Gastroesophageal sphincter (tissue), 4 donors: ENCODE measurements at regions not wholly inside any gene's neighbourhood (a gene's known extent, or its start where the extent isn't known, plus 50 kb on each side); places are given as distances from the start of the nearest gene placed in this dataset.

ENCODE experiments used
- ATAC-seq: fragments of 150-250 bp; one replicate; pipeline ENCODE4 v1.9.1; 2016; ENCODE audit warnings: mild to moderate bottlenecking, moderate library complexity
- H3K27ac ChIP-seq, 4 donors: fragments of 200-600 bp; sonication (generic) in 3 of 4; 1 replicate in 3 of 4; 2 replicates in 1 of 4; pipeline ENCODE4 v1.5.1; 2016 to 2019
- H3K27me3 ChIP-seq: fragments of 200-600 bp; sonication (generic); one replicate; pipeline ENCODE4 v1.5.1; 2019
- H3K36me3 ChIP-seq, 2 donors: fragments of 200-600 bp; sonication (generic); one replicate each; pipeline ENCODE4 v1.5.1; 2019; ENCODE audit warnings: control low read depth in 1 of 2
- H3K4me1 ChIP-seq, 3 donors: fragments of 200-600 bp; sonication (generic); 1 replicate in 2 of 3; 2 replicates in 1 of 3; pipeline ENCODE4 v1.5.1; 2016 to 2019; ENCODE audit warnings: control low read depth in 2 of 3
- H3K4me3 ChIP-seq, 2 donors: fragments of 200-600 bp; sonication (generic); one replicate each; pipeline ENCODE4 v1.5.1; 2019; ENCODE audit warnings: mild to moderate bottlenecking in 1 of 2, moderate library complexity in 1 of 2
- H3K9me3 ChIP-seq, 3 donors: fragments of 200-600 bp; sonication (generic); one replicate each; pipeline ENCODE4 v1.5.1; 2017 to 2019; ENCODE audit warnings: control low read depth in 2 of 3
- CTCF ChIP-seq, 4 experiments: fragments of 200-600 bp in 2 of 4; fragments of 450-650 bp in 2 of 4; sonication (generic) in 1 of 4; IDR thresholded peaks; one replicate each; pipeline ENCODE4 v1.5.1; 2017 to 2019; ENCODE audit warnings: antibody characterized with exemption in 4 of 4, mild to moderate bottlenecking in 2 of 4, moderate library complexity in 2 of 4
- EP300 ChIP-seq: sonication (generic); formaldehyde crosslinking; IDR thresholded peaks from one replicate; pipeline ENCODE4 v1.6.1; 2017; ENCODE audit warnings: antibody characterized with exemption, mild to moderate bottlenecking
- POLR2A ChIP-seq, 2 donors: fragments of 450-650 bp; IDR thresholded peaks; one replicate each; pipeline ENCODE4 v1.6.1; 2017; ENCODE audit warnings: antibody characterized with exemption in 2 of 2, mild to moderate bottlenecking in 2 of 2, moderate library complexity in 1 of 2
- POLR2AphosphoS5 ChIP-seq: sonication (generic); formaldehyde crosslinking; IDR thresholded peaks from one replicate; pipeline ENCODE4 v1.6.1; 2017; ENCODE audit warnings: antibody characterized with exemption
- whole genome bisulfite sequencing, 2 donors: methylation state at CpG; one replicate each; pipeline ENCODE4 v1.1.5; 2018; ENCODE audit warnings: low coverage in 1 of 2; 5-methylcytosine and 5-hydroxymethylcytosine counted together

GRCh38 chr2:196504788-196505187, 134.7 kb upstream of the CCDC150 start:
- H3K27ac ChIP-seq, result no peak overlapping the region
- no peaks in the 10 kb centered on the region for H3K27me3 ChIP-seq
- H3K4me3 ChIP-seq, result no peak overlapping the region
- H3K4me1 ChIP-seq, result no peaks in the 10 kb centered on the region
- no peaks in the 10 kb centered on the region for H3K36me3 ChIP-seq
- no peak for ATAC-seq
- TF ChIP-seq EP300, result no peak
- no peak for TF ChIP-seq CTCF (IDR thresholded peaks at IDR 0.05)
- no peak for TF ChIP-seq POLR2A (IDR thresholded peaks at IDR 0.05)
- TF ChIP-seq POLR2AphosphoS5, result no peak
- H3K9me3 ChIP-seq, result no peaks in the 10 kb centered on the region

DNA sequence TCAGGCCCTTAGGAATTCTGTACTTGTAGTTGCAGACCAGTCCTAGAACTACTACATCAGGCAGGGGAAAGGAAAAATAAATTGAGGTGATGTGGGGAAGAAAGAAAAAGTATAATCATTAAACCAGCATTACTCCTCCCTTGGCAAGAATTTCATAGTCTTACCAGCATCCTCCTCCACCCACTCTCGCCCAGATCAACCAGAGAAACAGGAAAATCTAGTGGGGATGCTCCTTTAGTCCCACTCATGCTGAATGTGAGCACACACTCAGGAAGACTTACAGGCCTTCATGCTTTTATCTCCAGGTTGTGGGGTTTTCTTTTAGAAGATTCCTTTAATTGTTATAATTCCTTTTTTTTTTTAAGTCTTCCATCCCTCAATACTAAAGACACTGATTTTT, 129.3 kb upstream of the CCDC150 start:
- no peak overlapping the region for H3K27ac ChIP-seq
- no peaks in the 10 kb centered on the region for H3K27me3 ChIP-seq
- ATAC-seq, result no peak
- WGBS, 2 donors, result 80 to 83% methylated on average over 1 of the region's 1 CpG
- TF ChIP-seq CTCF (IDR thresholded peaks at IDR 0.05) (no peak), EP300 (no peak), POLR2AphosphoS5 (no peak), POLR2A (IDR thresholded peaks at IDR 0.05) (no peak)
- no peak overlapping the region for H3K4me3 ChIP-seq
- H3K36me3 ChIP-seq, result no peaks in the 10 kb centered on the region
- no peaks in the 10 kb centered on the region for H3K9me3 ChIP-seq
- H3K4me1 ChIP-seq, result no peaks in the 10 kb centered on the region

DNA sequence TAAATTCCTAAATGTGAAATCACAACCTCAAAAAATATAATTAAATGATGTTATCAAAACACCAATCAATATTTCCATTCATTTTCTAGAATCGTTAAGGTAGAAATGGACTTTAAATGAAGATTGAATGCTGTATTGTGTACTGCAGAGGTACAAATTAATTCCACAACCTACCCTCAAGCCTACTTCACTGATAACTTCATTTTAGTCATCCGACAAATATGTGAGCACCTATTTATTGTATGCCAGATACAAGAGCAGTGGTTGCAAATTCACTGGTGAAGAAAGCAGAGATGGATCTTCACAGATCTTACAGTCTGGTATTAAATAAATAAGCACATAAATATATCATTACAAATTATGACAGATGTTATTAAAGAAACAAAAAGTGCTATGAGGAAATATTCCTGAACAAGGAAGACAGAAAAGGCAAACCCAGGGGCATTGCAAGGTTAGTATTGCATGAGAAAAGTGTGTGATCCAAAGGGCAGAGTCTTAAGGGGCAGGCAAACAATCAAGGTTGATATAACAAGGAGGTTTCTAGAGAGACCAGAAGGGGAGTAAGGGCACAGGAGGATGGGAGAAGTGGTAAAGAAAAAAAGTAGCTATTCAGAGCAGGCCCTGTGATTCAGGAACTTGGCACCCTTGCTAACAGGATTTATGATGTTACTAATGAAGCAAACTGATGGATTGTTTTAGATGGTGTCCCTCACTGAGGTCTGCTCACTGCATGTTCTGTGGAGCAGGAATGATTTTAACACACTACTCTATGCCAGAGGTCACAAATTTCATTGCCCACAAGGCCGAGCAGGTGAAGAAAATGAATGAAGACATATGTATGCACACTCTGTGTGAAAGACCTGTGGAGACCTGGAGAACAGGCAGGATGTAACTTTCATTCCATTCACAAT, 128.0 kb upstream of the CCDC150 start:
- H3K36me3 ChIP-seq, result no peaks in the 10 kb centered on the region
- H3K27ac ChIP-seq, result no peak overlapping the region
- H3K9me3 ChIP-seq, result no peaks in the 10 kb centered on the region
- 79 to 84% methylated on average over 3 of the region's 3 CpGs for WGBS, 2 donors
- H3K4me1 ChIP-seq, result no peaks in the 10 kb centered on the region
- no peaks in the 10 kb centered on the region for H3K27me3 ChIP-seq
- no peak overlapping the region for H3K4me3 ChIP-seq
- TF ChIP-seq POLR2AphosphoS5 (no peak), EP300 (no peak), POLR2A (IDR thresholded peaks at IDR 0.05) (no peak), CTCF (IDR thresholded peaks at IDR 0.05) (no peak)
- no peak for ATAC-seq

DNA sequence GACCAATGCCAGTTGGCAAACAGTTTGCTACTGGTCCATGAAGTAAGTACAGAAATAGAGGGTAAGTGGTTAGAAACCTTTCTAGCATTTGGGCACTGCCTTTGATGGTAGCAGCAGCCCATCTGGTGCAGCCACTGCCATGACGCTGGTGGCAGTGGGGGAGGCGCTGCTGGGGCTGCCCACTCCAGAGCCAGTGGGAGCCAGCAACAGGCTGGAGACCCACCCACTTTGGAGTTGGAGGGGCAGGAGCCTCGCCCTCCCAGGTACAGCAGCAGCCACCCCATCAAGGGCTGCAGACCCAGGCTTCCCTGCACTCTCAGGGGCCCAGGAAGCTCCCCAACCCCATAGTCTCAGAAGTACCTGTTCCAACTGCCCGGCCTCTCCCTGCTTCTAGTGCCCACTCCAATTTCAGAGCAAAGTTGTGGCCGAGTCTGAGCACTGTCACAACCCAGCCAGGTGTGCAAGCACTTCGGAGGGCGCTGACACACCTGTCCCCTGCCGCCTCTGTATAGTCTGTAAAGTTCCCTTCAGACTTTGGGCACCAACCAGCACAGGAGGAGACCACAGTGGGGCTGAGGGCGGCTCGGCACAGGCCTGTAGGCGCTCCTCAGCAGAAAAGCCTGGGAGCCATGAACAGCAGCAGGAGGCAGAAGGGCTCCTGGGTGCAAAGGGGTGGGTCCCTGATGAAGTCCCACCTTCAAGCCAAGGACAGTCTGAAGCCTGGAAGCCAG, 125.6 kb upstream of the CCDC150 start:
- no peaks in the 10 kb centered on the region for H3K36me3 ChIP-seq
- no peaks in the 10 kb centered on the region for H3K27me3 ChIP-seq
- no peak for ATAC-seq
- WGBS, 2 donors, result 88 to 93% methylated on average over 2 of the region's 11 CpGs
- no peak overlapping the region for H3K27ac ChIP-seq
- no peak overlapping the region for H3K4me3 ChIP-seq
- no peaks in the 10 kb centered on the region for H3K9me3 ChIP-seq
- no peak for TF ChIP-seq POLR2AphosphoS5
- no peak for TF ChIP-seq POLR2A (IDR thresholded peaks at IDR 0.05)
- no peak for TF ChIP-seq CTCF (IDR thresholded peaks at IDR 0.05)
- TF ChIP-seq EP300, result no peak
- no peaks in the 10 kb centered on the region for H3K4me1 ChIP-seq
